Endothelial cell of umbilical vein (primary cell): ENCODE measurements at regions not wholly inside any gene's neighbourhood (a gene's known extent, or its start where the extent isn't known, plus 50 kb on each side); places are given as distances from the start of the nearest gene placed in this dataset.

Source experiments
- EZH2 ChIP-seq: IDR thresholded peaks from 2 replicates; pipeline ENCODE4 v1.6.1; 2012; ENCODE audit warnings: borderline replicate concordance, low read depth, mild to moderate bottlenecking, moderate library complexity, low read length, inconsistent platforms; ENCODE audit not compliant: severe bottlenecking
- TF ChIP-seq, protein P1 (sequence below), 2 donors: IDR thresholded peaks; 1 replicate in 1 of 2; 2 replicates in 1 of 2; pipeline ENCODE4 v1.5.1; 2011; ENCODE audit warnings: low read length in 2 of 2, mild to moderate bottlenecking in 2 of 2, moderate library complexity in 2 of 2, control low read depth in 1 of 2, inconsistent platforms in 1 of 2, low read depth in 1 of 2; ENCODE audit not compliant: insufficient read depth in 1 of 2; ENCODE audit errors: extremely low read depth in 1 of 2

DNA sequence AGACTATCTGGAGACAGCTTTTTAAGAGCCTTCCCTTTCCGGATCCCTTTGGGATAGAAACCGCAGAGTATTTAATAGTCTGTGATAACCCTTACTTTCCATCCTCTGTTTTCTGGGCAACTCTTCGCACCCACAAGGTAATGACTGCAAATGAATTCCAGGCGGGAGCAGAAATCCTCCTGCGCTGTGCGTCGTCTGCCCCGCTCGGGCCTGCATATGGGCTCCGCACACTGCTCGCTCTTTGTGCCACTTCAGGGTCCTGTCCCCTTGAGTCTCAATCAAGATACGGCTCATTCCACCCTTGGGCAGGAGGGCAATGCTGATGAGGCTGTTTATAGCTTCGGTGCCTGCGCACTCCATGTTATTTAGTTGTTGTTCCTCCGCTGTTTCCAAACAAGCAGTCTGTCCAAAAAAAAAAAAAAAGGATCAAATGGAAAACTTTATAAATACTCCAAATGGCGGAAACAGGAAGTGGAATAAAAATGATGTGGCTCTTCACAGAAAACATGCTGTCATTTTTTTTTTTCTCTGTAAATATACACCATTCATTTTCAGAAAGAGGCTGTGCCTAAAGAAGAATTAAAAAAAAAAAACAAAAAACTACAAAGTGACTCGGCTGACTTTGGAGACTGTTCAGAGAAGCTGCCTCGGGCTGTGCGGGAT is 169.6 kb upstream of the GMDS start:
- TF ChIP-seq, protein P1, sequence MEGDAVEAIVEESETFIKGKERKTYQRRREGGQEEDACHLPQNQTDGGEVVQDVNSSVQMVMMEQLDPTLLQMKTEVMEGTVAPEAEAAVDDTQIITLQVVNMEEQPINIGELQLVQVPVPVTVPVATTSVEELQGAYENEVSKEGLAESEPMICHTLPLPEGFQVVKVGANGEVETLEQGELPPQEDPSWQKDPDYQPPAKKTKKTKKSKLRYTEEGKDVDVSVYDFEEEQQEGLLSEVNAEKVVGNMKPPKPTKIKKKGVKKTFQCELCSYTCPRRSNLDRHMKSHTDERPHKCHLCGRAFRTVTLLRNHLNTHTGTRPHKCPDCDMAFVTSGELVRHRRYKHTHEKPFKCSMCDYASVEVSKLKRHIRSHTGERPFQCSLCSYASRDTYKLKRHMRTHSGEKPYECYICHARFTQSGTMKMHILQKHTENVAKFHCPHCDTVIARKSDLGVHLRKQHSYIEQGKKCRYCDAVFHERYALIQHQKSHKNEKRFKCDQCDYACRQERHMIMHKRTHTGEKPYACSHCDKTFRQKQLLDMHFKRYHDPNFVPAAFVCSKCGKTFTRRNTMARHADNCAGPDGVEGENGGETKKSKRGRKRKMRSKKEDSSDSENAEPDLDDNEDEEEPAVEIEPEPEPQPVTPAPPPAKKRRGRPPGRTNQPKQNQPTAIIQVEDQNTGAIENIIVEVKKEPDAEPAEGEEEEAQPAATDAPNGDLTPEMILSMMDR (IDR thresholded peaks at IDR 0.05; ENCODE audit: extremely low read depth in 1 of 2, insufficient read depth in 1 of 2, low read depth in 1 of 2, low read length in 2 of 2) = no peak
- TF ChIP-seq EZH2 = no peak
